BE2C (cell line): ENCODE measurements at regions not wholly inside any gene's neighbourhood (a gene's known extent, or its start where the extent isn't known, plus 50 kb on each side); places are given as distances from the start of the nearest gene placed in this dataset.

Experiments used
- DNase-seq: peaks from one replicate; pipeline ENCODE4 v3.0.0-alpha.2; 2020
- H3K27me3 ChIP-seq: fragments of 250-450 bp; sonication (Bioruptor Pico); 2 replicates; pipeline ENCODE4 v1.5.1; 2020; ENCODE audit warnings: mild to moderate bottlenecking
- H3K36me3 ChIP-seq: fragments of 250-450 bp; sonication (Bioruptor Pico); 2 replicates; pipeline ENCODE4 v1.5.1; 2020; ENCODE audit warnings: mild to moderate bottlenecking
- H3K4me1 ChIP-seq: fragments of 250-450 bp; sonication (Bioruptor Pico); 2 replicates; pipeline ENCODE4 v1.5.1; 2020
- H3K4me3 ChIP-seq: 2 replicates; pipeline ENCODE4 v1.5.1; 2011; ENCODE audit warnings: low read depth, low read length
- H3K9me3 ChIP-seq: fragments of 250-450 bp; sonication (Bioruptor Pico); 2 replicates; pipeline ENCODE4 v1.5.1; 2020
- CTCF ChIP-seq: IDR thresholded peaks from 2 replicates; pipeline ENCODE4 v1.5.1; 2012; ENCODE audit warnings: mild to moderate bottlenecking, low read depth, low read length

- no peaks in the 10 kb centered on the region for H3K9me3 ChIP-seq
These were observed 78.6 kb upstream of the LDB2 start for GRCh38 chr4:16977081-16977480.

GRCh38 chr4:16969696-16970135 is 71.3 kb upstream of the LDB2 start:
- Histone ChIP-seq H3K36me3 (no peaks in the 10 kb centered on the region), H3K27me3 (no peaks in the 10 kb centered on the region), H3K4me3 (no peak overlapping the region), H3K9me3 (no peaks in the 10 kb centered on the region), H3K4me1 (no peaks in the 10 kb centered on the region)
- DNase-seq: no peak
- TF ChIP-seq CTCF: no peak

More at GRCh38 chr4:16977081-16977480, 78.6 kb upstream of the LDB2 start:
- Histone ChIP-seq H3K27me3 (no peaks in the 10 kb centered on the region), H3K36me3 (no peaks in the 10 kb centered on the region), H3K4me1 (no peaks in the 10 kb centered on the region), H3K4me3 (no peak overlapping the region)
- no peak for TF ChIP-seq CTCF
- no peak for DNase-seq

GRCh38 chr4:16967722-16968121 is 69.3 kb upstream of the LDB2 start:
- H3K4me1 ChIP-seq: no peaks in the 10 kb centered on the region
- H3K4me3 ChIP-seq: no peak overlapping the region
- H3K36me3 ChIP-seq: no peaks in the 10 kb centered on the region
- no peaks in the 10 kb centered on the region for H3K27me3 ChIP-seq
- TF ChIP-seq CTCF: no peak
- no peaks in the 10 kb centered on the region for H3K9me3 ChIP-seq
- no peak for DNase-seq

GRCh38 chr4:16959305-16959704 is 60.9 kb upstream of the LDB2 start:
- Histone ChIP-seq H3K4me3 (no peak overlapping the region), H3K27me3 (no peaks in the 10 kb centered on the region), H3K4me1 (no peaks in the 10 kb centered on the region), H3K36me3 (no peaks in the 10 kb centered on the region), H3K9me3 (no peaks in the 10 kb centered on the region)
- no peak for DNase-seq
- no peak for TF ChIP-seq CTCF

GRCh38 chr4:16952896-16953630 is 54.6 kb upstream of the LDB2 start:
- H3K27me3 ChIP-seq: no peaks in the 10 kb centered on the region
- H3K4me3 ChIP-seq: peak overlapping the region; percentile 24; the same call in 1 of the 2 replicates
- H3K4me1 ChIP-seq: no peaks in the 10 kb centered on the region; the same call in 1 of the 2 replicates
- no peak for TF ChIP-seq CTCF
- H3K9me3 ChIP-seq: no peaks in the 10 kb centered on the region
- H3K36me3 ChIP-seq: no peaks in the 10 kb centered on the region
- DNase-seq: no peak

- H3K4me3 ChIP-seq: peak overlapping the region; percentile 24; the same call in 1 of the 2 replicates
- no peaks in the 10 kb centered on the region for H3K27me3 ChIP-seq
- H3K36me3 ChIP-seq: no peaks in the 10 kb centered on the region
- no peak for TF ChIP-seq CTCF
- H3K9me3 ChIP-seq: no peaks in the 10 kb centered on the region
- no peak for DNase-seq
- H3K4me1 ChIP-seq: no peaks in the 10 kb centered on the region; the same call in 1 of the 2 replicates
These were observed 54.0 kb upstream of the LDB2 start for GRCh38 chr4:16952462-16952871.
